ENCODE measurements at regions not wholly inside any gene's neighbourhood (a gene's known extent, or its start where the extent isn't known, plus 50 kb on each side); places are given as distances from the start of the nearest gene placed in this dataset.

DNA sequence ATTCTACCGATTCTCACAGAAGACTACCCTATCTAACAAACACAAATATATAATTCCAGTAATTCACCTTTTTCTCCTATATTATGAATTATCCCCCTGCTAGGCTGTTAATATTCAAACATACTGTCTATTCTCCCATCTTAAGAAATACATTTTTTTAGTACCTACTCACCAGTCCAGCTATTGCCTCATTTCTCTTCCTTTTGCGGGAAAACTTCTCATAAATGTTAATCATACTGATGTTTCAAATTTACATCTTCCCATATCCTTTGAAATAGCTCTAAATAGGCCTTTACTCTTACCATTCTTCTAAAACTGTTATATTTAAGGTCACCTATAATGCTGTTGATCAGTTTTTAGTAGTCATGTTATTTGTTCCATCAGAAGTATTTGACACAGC lies 759.1 kb upstream of the SLIT2 start:
- H3K9ac ChIP-seq (replicated peaks; ENCODE audit: extremely low read depth, insufficient read depth, low read length), result no peak overlapping the region
- no peaks in the 10 kb centered on the region for H3K36me3 ChIP-seq (ENCODE audit: control insufficient read depth in 2 of 2, extremely low read depth in 1 of 2, insufficient read depth in 2 of 2, low read length in 2 of 2)
- no peaks in the 10 kb centered on the region for H3K4me1 ChIP-seq (ENCODE audit: control insufficient read depth, extremely low read depth, insufficient read depth, low read length)
- no peak for DNase-seq (ENCODE audit: low read depth, low spot score)
- TF ChIP-seq JUN (IDR thresholded peaks at IDR 0.05; ENCODE audit: borderline replicate concordance, insufficient read depth, insufficient read length, low read depth) (no peak), GATA2 (IDR thresholded peaks at IDR 0.05; ENCODE audit: insufficient read depth, insufficient read length, low read depth, low read length) (no peak), EZH2 (IDR thresholded peaks at IDR 0.05; ENCODE audit: borderline replicate concordance, low read depth, low read length, severe bottlenecking) (no peak), FOS (IDR thresholded peaks at IDR 0.05; ENCODE audit: borderline replicate concordance, insufficient read depth, low read length) (no peak), POLR2A (IDR thresholded peaks at IDR 0.05; ENCODE audit: low read depth, low read length) (no peak), POLR2AphosphoS5 (IDR thresholded peaks at IDR 0.05; ENCODE audit: insufficient read depth, low read depth, low read length) (no peak), MYC (IDR thresholded peaks at IDR 0.05; ENCODE audit: low read depth, low read length) (no peak)
- TF ChIP-seq, protein P1, sequence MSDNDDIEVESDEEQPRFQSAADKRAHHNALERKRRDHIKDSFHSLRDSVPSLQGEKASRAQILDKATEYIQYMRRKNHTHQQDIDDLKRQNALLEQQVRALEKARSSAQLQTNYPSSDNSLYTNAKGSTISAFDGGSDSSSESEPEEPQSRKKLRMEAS (IDR thresholded peaks at IDR 0.05; ENCODE audit: insufficient read depth, insufficient read length), result no peak
- TF ChIP-seq, protein P2, sequence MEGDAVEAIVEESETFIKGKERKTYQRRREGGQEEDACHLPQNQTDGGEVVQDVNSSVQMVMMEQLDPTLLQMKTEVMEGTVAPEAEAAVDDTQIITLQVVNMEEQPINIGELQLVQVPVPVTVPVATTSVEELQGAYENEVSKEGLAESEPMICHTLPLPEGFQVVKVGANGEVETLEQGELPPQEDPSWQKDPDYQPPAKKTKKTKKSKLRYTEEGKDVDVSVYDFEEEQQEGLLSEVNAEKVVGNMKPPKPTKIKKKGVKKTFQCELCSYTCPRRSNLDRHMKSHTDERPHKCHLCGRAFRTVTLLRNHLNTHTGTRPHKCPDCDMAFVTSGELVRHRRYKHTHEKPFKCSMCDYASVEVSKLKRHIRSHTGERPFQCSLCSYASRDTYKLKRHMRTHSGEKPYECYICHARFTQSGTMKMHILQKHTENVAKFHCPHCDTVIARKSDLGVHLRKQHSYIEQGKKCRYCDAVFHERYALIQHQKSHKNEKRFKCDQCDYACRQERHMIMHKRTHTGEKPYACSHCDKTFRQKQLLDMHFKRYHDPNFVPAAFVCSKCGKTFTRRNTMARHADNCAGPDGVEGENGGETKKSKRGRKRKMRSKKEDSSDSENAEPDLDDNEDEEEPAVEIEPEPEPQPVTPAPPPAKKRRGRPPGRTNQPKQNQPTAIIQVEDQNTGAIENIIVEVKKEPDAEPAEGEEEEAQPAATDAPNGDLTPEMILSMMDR (IDR thresholded peaks at IDR 0.05; ENCODE audit: extremely low read depth in 1 of 2, insufficient read depth in 1 of 2, low read depth in 1 of 2, low read length in 2 of 2), result no peak
- FAIRE-seq, result no peak
- BruUV-seq (replicated peaks), result no TSS peak
- no peak overlapping the region for H3K27ac ChIP-seq (ENCODE audit: insufficient read depth, low read depth, low read length)
- POLR2A ChIA-PET, result no interaction called here
- H3K9me3 ChIP-seq (replicated peaks; ENCODE audit: control insufficient read depth, insufficient read depth, low read length), result no peaks in the 10 kb centered on the region
- H4K20me1 ChIP-seq (replicated peaks; ENCODE audit: control insufficient read depth, extremely low read depth, insufficient read depth, low read length), result no peaks in the 10 kb centered on the region
- H3K27me3 ChIP-seq (ENCODE audit: control insufficient read depth in 2 of 2, insufficient read depth in 2 of 2, low read length in 2 of 2), result no peaks in the 10 kb centered on the region
- H3K9me1 ChIP-seq (replicated peaks; ENCODE audit: control insufficient read depth, extremely low read depth, insufficient read depth, low read length), result no peaks in the 10 kb centered on the region
- dilution Hi-C loops (cut with MboI; ENCODE audit: extremely low pct_ligation_motif_present, low sequenced_read_pairs) (no loop called here), intact Hi-C loops (cut with micrococcal nuclease) (no loop called here)
- no peak overlapping the region for H3K4me3 ChIP-seq (replicated peaks in 1 of 3; ENCODE audit: insufficient read depth in 1 of 3, low read depth in 1 of 3, low read length in 3 of 3)
- CTCF ChIA-PET, result no interaction called here
- H3K79me2 ChIP-seq (ENCODE audit: control insufficient read depth, insufficient read depth, low read length), result no peaks in the 10 kb centered on the region
- no peak overlapping the region for H3K4me2 ChIP-seq (ENCODE audit: insufficient read depth, low read length)
- H2AFZ ChIP-seq (ENCODE audit: low read depth, low read length), result no peak overlapping the region

Data from endothelial cell of umbilical vein (primary cell).